Neural cell (in vitro differentiated cells): ENCODE measurements at regions not wholly inside any gene's neighbourhood (a gene's known extent, or its start where the extent isn't known, plus 50 kb on each side); places are given as distances from the start of the nearest gene placed in this dataset.

ENCODE experiments used
- H2AFZ ChIP-seq: fragments of 200-600, 300-800 bp; sonication (generic), shearing (Covaris generic); 2 replicates; pipeline ENCODE4 v1.6.0; 2014; ENCODE audit warnings: low read depth, mild to moderate bottlenecking, antibody characterized with exemption, low read length, moderate library complexity
- H3F3A ChIP-seq: fragments of 200-600 bp; shearing (Covaris generic); 2 replicates; pipeline ENCODE4 v1.6.1; 2016; ENCODE audit warnings: mild to moderate bottlenecking, moderate library complexity, mixed read lengths, antibody characterized with exemption, low read length; ENCODE audit not compliant: insufficient read depth, poor library complexity, severe bottlenecking
- H3K27ac ChIP-seq: fragments of 200-600, 300-800 bp; sonication (generic), shearing (Covaris generic); 2 replicates; pipeline ENCODE4 v1.5.1; 2014; ENCODE audit warnings: mild to moderate bottlenecking, low read length, moderate library complexity
- H3K27me3 ChIP-seq: fragments of 300-800, 200-600 bp; sonication (generic), shearing (Covaris generic); 2 replicates; pipeline ENCODE4 v1.6.0; 2014; ENCODE audit warnings: mild to moderate bottlenecking, low read depth, low read length, moderate library complexity; ENCODE audit not compliant: insufficient read depth
- H3K36me3 ChIP-seq: fragments of 300-800, 200-600 bp; sonication (generic), shearing (Covaris generic); 2 replicates; pipeline ENCODE4 v1.5.1; 2014; ENCODE audit warnings: mild to moderate bottlenecking, antibody characterized with exemption, low read length, moderate library complexity; ENCODE audit not compliant: insufficient read depth
- H3K4me2 ChIP-seq: fragments of 300-800, 200-600 bp; sonication (generic), shearing (Covaris generic); 2 replicates; pipeline ENCODE4 v1.6.0; 2014; ENCODE audit warnings: mild to moderate bottlenecking, low read length
- H3K4me3 ChIP-seq: fragments of 300-800, 200-600 bp; sonication (generic), shearing (Covaris generic); 2 replicates; pipeline ENCODE4 v1.5.1; 2014; ENCODE audit warnings: mild to moderate bottlenecking, low read length, moderate library complexity
- H3K79me2 ChIP-seq: fragments of 200-600 bp; shearing (Covaris generic); replicated peaks from 2 replicates; pipeline ENCODE4 v1.6.0; 2014; ENCODE audit warnings: mild to moderate bottlenecking, low read length, moderate library complexity; ENCODE audit not compliant: insufficient read depth
- H3K9ac ChIP-seq: fragments of 300-800, 200-600 bp; sonication (generic), shearing (Covaris generic); 2 replicates; pipeline ENCODE4 v1.6.1; 2016; ENCODE audit warnings: mild to moderate bottlenecking, low read length, mixed read lengths
- H3K9me2 ChIP-seq: fragments of 200-600 bp; shearing (Covaris generic); 2 replicates; pipeline ENCODE4 v1.6.1; 2016; ENCODE audit warnings: mild to moderate bottlenecking, low read length, mixed read lengths; ENCODE audit not compliant: insufficient read depth
- H3K9me3 ChIP-seq: fragments of 200-600, 300-800 bp; sonication (generic), shearing (Covaris generic); 2 replicates; pipeline ENCODE4 v1.6.1; 2016; ENCODE audit warnings: mild to moderate bottlenecking, mixed run types, low read length, moderate library complexity, mixed read lengths
- H4K20me1 ChIP-seq: fragments of 200-600 bp; shearing (Covaris generic); 2 replicates; pipeline ENCODE4 v1.6.1; 2016; ENCODE audit warnings: mild to moderate bottlenecking, mixed run types; ENCODE audit not compliant: insufficient read depth
- EP300 ChIP-seq: fragments of 450-650 bp; conservative IDR thresholded peaks from 2 replicates; pipeline ENCODE4 v1.6.1; 2014; ENCODE audit warnings: antibody characterized with exemption, mild to moderate bottlenecking, moderate library complexity; ENCODE audit not compliant: poor library complexity, severe bottlenecking
- EZH2 ChIP-seq: fragments of 200-600, 300-800 bp; shearing (Covaris generic), sonication (generic); IDR thresholded peaks from 2 replicates; pipeline ENCODE4 v1.6.1; 2014; ENCODE audit warnings: antibody characterized with exemption, low read length, borderline replicate concordance, mild to moderate bottlenecking; ENCODE audit not compliant: insufficient read depth, poor library complexity, severe bottlenecking
- MXI1 ChIP-seq: fragments of 450-650 bp; conservative IDR thresholded peaks from 2 replicates; pipeline ENCODE4 v1.6.1; 2014; ENCODE audit warnings: antibody characterized with exemption, mild to moderate bottlenecking; ENCODE audit not compliant: poor library complexity, severe bottlenecking
- POLR2AphosphoS5 ChIP-seq: IDR thresholded peaks from 2 replicates; pipeline ENCODE4 v1.6.1; 2012
- RAD21 ChIP-seq: fragments of 450-650 bp; conservative IDR thresholded peaks from 2 replicates; pipeline ENCODE4 v1.6.1; 2014; ENCODE audit warnings: antibody characterized with exemption, mild to moderate bottlenecking, moderate library complexity
- SMC3 ChIP-seq: fragments of 450-650 bp; conservative IDR thresholded peaks from 2 replicates; pipeline ENCODE4 v1.6.1; 2014; ENCODE audit warnings: antibody characterized with exemption, mild to moderate bottlenecking, moderate library complexity; ENCODE audit not compliant: poor library complexity
- TAF1 ChIP-seq: IDR thresholded peaks from 2 replicates; pipeline ENCODE4 v1.6.1; 2012; ENCODE audit warnings: low read depth
- TF ChIP-seq, protein P1 (sequence below): IDR thresholded peaks from 2 replicates; pipeline ENCODE4 v1.6.1; 2012; ENCODE audit warnings: borderline replicate concordance
- TF ChIP-seq, protein P2 (sequence below): fragments of 450-650 bp; IDR thresholded peaks from 2 replicates; pipeline ENCODE4 v1.5.1; 2014; ENCODE audit warnings: antibody characterized with exemption, mild to moderate bottlenecking, moderate library complexity; ENCODE audit not compliant: poor library complexity, severe bottlenecking

DNA sequence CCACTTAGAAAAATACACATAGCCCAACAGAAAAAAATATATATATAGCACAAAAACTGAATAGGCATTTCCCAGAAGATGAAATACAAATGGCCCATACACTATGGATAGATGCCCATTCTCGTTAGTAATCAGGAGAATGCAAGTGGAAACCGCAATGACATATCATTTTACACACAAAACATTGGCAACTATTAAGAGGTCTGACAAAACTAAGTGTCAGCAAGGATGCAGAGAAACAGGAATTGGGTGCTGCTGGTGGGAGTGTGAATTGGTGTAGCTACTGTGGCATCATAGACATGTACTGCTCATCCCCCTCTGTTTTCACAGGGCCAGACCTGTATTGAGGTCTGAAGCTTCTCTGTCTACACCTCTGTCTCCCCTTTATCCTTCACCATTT, 320.0 kb downstream of the IDS start:
- no peak overlapping the region for H3K9ac ChIP-seq
- no peak overlapping the region for H3K4me3 ChIP-seq
- TF ChIP-seq TAF1: no peak
- TF ChIP-seq EZH2: no peak
- no peak for TF ChIP-seq RAD21
- no peak for TF ChIP-seq SMC3
- TF ChIP-seq EP300: no peak
- TF ChIP-seq MXI1: no peak
- TF ChIP-seq, protein P1, sequence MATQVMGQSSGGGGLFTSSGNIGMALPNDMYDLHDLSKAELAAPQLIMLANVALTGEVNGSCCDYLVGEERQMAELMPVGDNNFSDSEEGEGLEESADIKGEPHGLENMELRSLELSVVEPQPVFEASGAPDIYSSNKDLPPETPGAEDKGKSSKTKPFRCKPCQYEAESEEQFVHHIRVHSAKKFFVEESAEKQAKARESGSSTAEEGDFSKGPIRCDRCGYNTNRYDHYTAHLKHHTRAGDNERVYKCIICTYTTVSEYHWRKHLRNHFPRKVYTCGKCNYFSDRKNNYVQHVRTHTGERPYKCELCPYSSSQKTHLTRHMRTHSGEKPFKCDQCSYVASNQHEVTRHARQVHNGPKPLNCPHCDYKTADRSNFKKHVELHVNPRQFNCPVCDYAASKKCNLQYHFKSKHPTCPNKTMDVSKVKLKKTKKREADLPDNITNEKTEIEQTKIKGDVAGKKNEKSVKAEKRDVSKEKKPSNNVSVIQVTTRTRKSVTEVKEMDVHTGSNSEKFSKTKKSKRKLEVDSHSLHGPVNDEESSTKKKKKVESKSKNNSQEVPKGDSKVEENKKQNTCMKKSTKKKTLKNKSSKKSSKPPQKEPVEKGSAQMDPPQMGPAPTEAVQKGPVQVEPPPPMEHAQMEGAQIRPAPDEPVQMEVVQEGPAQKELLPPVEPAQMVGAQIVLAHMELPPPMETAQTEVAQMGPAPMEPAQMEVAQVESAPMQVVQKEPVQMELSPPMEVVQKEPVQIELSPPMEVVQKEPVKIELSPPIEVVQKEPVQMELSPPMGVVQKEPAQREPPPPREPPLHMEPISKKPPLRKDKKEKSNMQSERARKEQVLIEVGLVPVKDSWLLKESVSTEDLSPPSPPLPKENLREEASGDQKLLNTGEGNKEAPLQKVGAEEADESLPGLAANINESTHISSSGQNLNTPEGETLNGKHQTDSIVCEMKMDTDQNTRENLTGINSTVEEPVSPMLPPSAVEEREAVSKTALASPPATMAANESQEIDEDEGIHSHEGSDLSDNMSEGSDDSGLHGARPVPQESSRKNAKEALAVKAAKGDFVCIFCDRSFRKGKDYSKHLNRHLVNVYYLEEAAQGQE: no peak
- TF ChIP-seq, protein P2, sequence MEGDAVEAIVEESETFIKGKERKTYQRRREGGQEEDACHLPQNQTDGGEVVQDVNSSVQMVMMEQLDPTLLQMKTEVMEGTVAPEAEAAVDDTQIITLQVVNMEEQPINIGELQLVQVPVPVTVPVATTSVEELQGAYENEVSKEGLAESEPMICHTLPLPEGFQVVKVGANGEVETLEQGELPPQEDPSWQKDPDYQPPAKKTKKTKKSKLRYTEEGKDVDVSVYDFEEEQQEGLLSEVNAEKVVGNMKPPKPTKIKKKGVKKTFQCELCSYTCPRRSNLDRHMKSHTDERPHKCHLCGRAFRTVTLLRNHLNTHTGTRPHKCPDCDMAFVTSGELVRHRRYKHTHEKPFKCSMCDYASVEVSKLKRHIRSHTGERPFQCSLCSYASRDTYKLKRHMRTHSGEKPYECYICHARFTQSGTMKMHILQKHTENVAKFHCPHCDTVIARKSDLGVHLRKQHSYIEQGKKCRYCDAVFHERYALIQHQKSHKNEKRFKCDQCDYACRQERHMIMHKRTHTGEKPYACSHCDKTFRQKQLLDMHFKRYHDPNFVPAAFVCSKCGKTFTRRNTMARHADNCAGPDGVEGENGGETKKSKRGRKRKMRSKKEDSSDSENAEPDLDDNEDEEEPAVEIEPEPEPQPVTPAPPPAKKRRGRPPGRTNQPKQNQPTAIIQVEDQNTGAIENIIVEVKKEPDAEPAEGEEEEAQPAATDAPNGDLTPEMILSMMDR: no peak
- TF ChIP-seq POLR2AphosphoS5: no peak
- no peak overlapping the region for H2AFZ ChIP-seq
- no peaks in the 10 kb centered on the region for H3K27me3 ChIP-seq
- H3F3A ChIP-seq: no peaks in the 10 kb centered on the region
- no peak overlapping the region for H3K27ac ChIP-seq
- H4K20me1 ChIP-seq: no peaks in the 10 kb centered on the region
- no peak overlapping the region for H3K4me2 ChIP-seq
- no peaks in the 10 kb centered on the region for H3K79me2 ChIP-seq
- no peaks in the 10 kb centered on the region for H3K36me3 ChIP-seq
- H3K9me2 ChIP-seq: no peaks in the 10 kb centered on the region
- H3K9me3 ChIP-seq: no peaks in the 10 kb centered on the region

DNA sequence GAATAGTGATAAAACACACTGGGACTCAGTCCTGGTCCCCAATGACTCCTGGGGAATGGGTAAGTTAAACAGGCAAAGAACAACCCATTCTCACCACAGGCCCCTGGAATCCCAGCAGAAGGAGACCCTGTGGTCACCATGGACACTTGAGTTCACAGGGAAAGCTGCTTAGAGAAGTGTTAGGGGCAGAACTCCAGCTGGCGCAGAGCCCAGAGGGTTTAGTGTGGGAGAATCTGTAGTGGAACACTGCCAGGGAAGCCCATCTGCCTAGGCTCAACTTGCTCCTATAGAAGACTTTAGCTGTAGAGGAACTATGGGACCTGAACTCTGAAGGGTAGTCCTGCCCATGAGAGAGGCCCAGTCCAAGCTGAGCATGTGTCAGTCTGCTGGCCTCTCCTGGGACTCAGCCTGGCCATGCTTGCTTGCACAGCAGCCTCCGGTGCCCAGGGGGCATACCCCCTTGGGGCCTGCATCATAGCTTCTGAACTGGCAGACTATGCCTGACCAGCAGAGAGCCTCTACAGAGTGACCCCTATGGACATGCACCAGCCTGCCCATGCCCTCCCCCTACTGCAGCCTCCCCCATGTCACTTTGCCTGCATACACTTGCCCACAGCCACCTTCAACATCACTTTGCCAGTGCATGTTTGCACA, 343.5 kb downstream of the IDS start:
- no peak overlapping the region for H3K4me2 ChIP-seq
- no peaks in the 10 kb centered on the region for H3K79me2 ChIP-seq
- no peak overlapping the region for H3K4me3 ChIP-seq
- H3K9ac ChIP-seq: no peak overlapping the region
- no peak for TF ChIP-seq TAF1
- TF ChIP-seq SMC3: no peak
- no peak for TF ChIP-seq EZH2
- TF ChIP-seq RAD21: no peak
- TF ChIP-seq, protein P1: no peak
- TF ChIP-seq, protein P2: no peak
- no peak for TF ChIP-seq MXI1
- TF ChIP-seq EP300: no peak
- TF ChIP-seq POLR2AphosphoS5: no peak
- H3K27me3 ChIP-seq: no peaks in the 10 kb centered on the region
- no peak overlapping the region for H2AFZ ChIP-seq
- no peaks in the 10 kb centered on the region for H4K20me1 ChIP-seq
- H3K9me3 ChIP-seq: no peaks in the 10 kb centered on the region
- H3K36me3 ChIP-seq: no peaks in the 10 kb centered on the region
- H3K27ac ChIP-seq: no peak overlapping the region
- H3F3A ChIP-seq: no peaks in the 10 kb centered on the region
- no peaks in the 10 kb centered on the region for H3K9me2 ChIP-seq
